Peyer's patch (tissue), 4 donors: ENCODE measurements at regions not wholly inside any gene's neighbourhood (a gene's known extent, or its start where the extent isn't known, plus 50 kb on each side); places are given as distances from the start of the nearest gene placed in this dataset.

ENCODE experiments used
- CTCF ChIP-seq, 6 experiments: fragments of 450-650 bp in 4 of 6; fragments of 200-600 bp in 2 of 6; sonication (generic) in 1 of 6; IDR thresholded peaks; one replicate each; pipeline ENCODE4 v1.5.1; 2017 to 2019; ENCODE audit warnings: antibody characterized with exemption in 6 of 6, mild to moderate bottlenecking in 3 of 6, moderate library complexity in 1 of 6
- POLR2A ChIP-seq, 2 donors: fragments of 450-650 bp; IDR thresholded peaks; one replicate each; pipeline ENCODE4 v1.5.1; 2017; ENCODE audit warnings: antibody characterized with exemption in 2 of 2, mild to moderate bottlenecking in 2 of 2, moderate library complexity in 2 of 2

GRCh38 chr5:164934561-164934960, 1429.1 kb downstream of the MAT2B start:
- TF ChIP-seq CTCF (IDR thresholded peaks at IDR 0.05) = no peak
- TF ChIP-seq POLR2A (IDR thresholded peaks at IDR 0.05) = no peak
